Hindlimb muscle (tissue), 1 donor: ENCODE measurements at regions not wholly inside any gene's neighbourhood (a gene's known extent, or its start where the extent isn't known, plus 50 kb on each side); places are given as distances from the start of the nearest gene placed in this dataset.
"Not testable (repeated sequence)": the region's sequence is repeated elsewhere in the genome, so short reads cannot be mapped to it uniquely, and the experiment has no call there.

Experiments used
- DNase-seq: peaks from one replicate; pipeline ENCODE4 v3.0.0-alpha.2; 2013

- DNase-seq, result no peak
Observed at GRCh38 chr1:70490153-70490552, 79.1 kb downstream of the CTH start.

- DNase-seq, result no peak
Observed at GRCh38 chr1:70495370-70495769, 84.3 kb downstream of the CTH start.

- no peak for DNase-seq
Observed at GRCh38 chr1:70496181-70496580, 85.1 kb downstream of the CTH start.

- DNase-seq, result no peak
Observed at GRCh38 chr1:70497152-70497551, 86.1 kb downstream of the CTH start.

GRCh38 chr1:70498666-70499065 is 87.6 kb downstream of the CTH start:
- DNase-seq, result no peak

GRCh38 chr1:70499695-70500094 is 88.6 kb downstream of the CTH start:
- no peak for DNase-seq

GRCh38 chr1:70503358-70503757 is 92.3 kb downstream of the CTH start:
- no peak for DNase-seq

- DNase-seq, result no peak
Observed at GRCh38 chr1:70504176-70504820, 93.2 kb downstream of the CTH start.

GRCh38 chr1:70504821-70505193 is 93.7 kb downstream of the CTH start:
- DNase-seq, result peak; percentile 25

GRCh38 chr1:70507991-70508390 is 96.9 kb downstream of the CTH start:
- not testable (repeated sequence) for DNase-seq

- DNase-seq, result peak; percentile 62
Observed at GRCh38 chr1:70509996-70510876, 99.2 kb downstream of the CTH start.

GRCh38 chr1:70517444-70517843 is 106.4 kb downstream of the CTH start:
- no peak for DNase-seq

- no peak for DNase-seq
Observed at GRCh38 chr1:70518106-70518505, 107.0 kb downstream of the CTH start.

- peak; percentile 48 for DNase-seq
Observed at GRCh38 chr1:70528590-70529333, 117.7 kb downstream of the CTH start.

GRCh38 chr1:70536708-70537366 is 125.8 kb downstream of the CTH start:
- DNase-seq, result no peak

GRCh38 chr1:70537788-70538187 is 126.7 kb downstream of the CTH start:
- DNase-seq, result no peak

GRCh38 chr1:70542030-70542429 is 131.0 kb downstream of the CTH start:
- no peak for DNase-seq

- DNase-seq, result no peak
Observed at GRCh38 chr1:70542856-70543255, 131.8 kb downstream of the CTH start.

- no peak for DNase-seq
Observed at GRCh38 chr1:70546726-70547125, 135.7 kb downstream of the CTH start.

- no peak for DNase-seq
Observed at GRCh38 chr1:70552662-70553566, 141.8 kb downstream of the CTH start.

- DNase-seq, result no peak
Observed at GRCh38 chr1:70553567-70553956, 142.5 kb downstream of the CTH start.

GRCh38 chr1:70554341-70554740 is 143.3 kb downstream of the CTH start:
- DNase-seq, result peak; percentile 14
